Testis (tissue), 2 donors: ENCODE measurements at regions not wholly inside any gene's neighbourhood (a gene's known extent, or its start where the extent isn't known, plus 50 kb on each side); places are given as distances from the start of the nearest gene placed in this dataset.

Experiments
- POLR2A ChIP-seq: fragments of 450-650 bp; IDR thresholded peaks from one replicate; pipeline ENCODE4 v1.6.1; 2017; ENCODE audit warnings: antibody characterized with exemption, mild to moderate bottlenecking, moderate library complexity
- TF ChIP-seq, protein P1 (sequence below), 3 experiments: fragments of 450-650 bp in 2 of 3; fragments of 200-600 bp in 1 of 3; sonication (generic) in 1 of 3; IDR thresholded peaks; one replicate each; pipeline ENCODE4 v1.5.1; 2016 to 2019; ENCODE audit warnings: antibody characterized with exemption in 3 of 3, mild to moderate bottlenecking in 2 of 3, moderate library complexity in 1 of 3

GRCh38 chr5:89179731-89180130 lies 296.7 kb upstream of the MEF2C start:
- TF ChIP-seq, protein P1, sequence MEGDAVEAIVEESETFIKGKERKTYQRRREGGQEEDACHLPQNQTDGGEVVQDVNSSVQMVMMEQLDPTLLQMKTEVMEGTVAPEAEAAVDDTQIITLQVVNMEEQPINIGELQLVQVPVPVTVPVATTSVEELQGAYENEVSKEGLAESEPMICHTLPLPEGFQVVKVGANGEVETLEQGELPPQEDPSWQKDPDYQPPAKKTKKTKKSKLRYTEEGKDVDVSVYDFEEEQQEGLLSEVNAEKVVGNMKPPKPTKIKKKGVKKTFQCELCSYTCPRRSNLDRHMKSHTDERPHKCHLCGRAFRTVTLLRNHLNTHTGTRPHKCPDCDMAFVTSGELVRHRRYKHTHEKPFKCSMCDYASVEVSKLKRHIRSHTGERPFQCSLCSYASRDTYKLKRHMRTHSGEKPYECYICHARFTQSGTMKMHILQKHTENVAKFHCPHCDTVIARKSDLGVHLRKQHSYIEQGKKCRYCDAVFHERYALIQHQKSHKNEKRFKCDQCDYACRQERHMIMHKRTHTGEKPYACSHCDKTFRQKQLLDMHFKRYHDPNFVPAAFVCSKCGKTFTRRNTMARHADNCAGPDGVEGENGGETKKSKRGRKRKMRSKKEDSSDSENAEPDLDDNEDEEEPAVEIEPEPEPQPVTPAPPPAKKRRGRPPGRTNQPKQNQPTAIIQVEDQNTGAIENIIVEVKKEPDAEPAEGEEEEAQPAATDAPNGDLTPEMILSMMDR (IDR thresholded peaks at IDR 0.05) = no peak
- TF ChIP-seq POLR2A = no peak
